SHP77 treated with DMSO at 0.1 percent for 48 hours (cell line): ENCODE measurements at regions not wholly inside any gene's neighbourhood (a gene's known extent, or its start where the extent isn't known, plus 50 kb on each side); places are given as distances from the start of the nearest gene placed in this dataset.
A peak's percentile ranks its signal among the peaks of the same experiment; 100 is the strongest.

Experiments
- DNase-seq: peaks from one replicate; lab custom pipeline; 2025; lab: John Stamatoyannopoulos, UW

GRCh38 chr7:10122551-10123100, 851.0 kb upstream of the PHF14 start:
- DNase-seq: peak; percentile 80

DNA sequence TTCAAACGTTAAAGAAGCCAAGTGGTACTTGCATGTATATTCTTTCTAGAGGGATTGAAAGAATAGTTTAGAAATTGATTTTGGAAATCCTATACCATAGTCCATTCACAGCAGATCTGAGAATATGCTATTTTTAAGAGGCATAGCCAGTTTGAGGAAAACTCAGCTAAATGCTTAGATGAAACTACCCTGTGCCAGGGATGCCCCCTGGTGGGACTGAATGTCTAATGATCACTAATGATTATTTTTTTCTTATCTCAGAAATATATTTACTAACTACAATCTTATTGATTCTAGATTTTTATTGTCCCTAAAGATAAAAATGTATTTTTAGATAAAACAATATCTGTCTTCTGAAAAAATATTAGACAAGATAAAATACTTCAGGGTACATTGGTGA, 844.9 kb upstream of the PHF14 start:
- DNase-seq: no peak

DNA sequence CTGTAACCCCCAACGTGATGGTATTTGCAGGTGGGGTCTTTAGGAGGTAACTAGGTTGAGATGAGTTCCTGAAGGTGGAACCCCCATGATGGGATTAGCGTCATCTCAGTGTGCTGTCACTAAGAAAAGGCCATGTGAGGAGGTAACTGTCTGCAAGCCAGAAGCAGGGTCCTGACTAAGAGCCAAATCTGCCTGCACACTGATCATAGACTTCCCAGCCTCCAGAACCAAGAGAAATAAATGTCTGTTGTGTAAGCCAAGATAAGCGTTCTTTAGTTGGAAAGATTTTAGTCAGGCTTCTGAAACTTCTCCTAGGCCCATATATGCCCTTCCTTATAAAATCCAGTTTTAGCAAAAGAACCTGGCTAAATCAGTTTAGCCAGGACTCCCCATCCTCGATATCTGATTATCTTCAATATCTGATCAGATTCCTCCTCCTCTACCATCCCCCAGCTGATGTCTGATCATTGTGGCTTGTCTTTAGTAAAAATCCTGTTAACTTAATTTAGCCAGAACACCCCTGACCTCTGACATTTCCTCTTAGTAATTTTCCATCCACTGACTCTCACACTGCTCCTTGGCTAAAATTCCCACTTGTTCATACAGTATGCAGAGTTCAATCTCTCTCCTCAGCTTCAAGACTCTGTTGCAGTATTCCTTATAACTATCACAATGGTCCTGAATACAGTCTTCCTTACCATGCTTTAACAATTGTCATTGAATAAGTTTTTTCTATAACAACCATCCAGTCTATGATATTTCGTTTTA, 835.4 kb upstream of the PHF14 start:
- no peak for DNase-seq

DNA sequence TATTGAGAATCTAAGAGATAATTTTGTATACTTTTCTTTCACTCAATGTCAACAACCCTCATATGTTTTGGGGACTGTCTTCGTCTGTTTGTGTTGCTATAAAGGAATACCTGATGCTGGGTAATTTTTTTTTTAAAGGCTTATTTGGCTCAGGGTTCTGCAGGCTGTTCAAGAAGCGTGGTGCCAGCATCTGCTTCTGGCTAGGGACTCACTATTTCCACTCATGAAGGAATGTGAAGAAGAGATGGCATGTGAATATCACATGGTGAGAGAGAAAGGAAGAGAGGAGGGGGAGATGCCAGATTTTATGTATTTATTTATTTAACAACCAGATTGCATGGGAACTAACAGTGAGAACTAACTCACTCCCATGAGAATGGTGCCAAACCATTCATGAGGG, 827.4 kb upstream of the PHF14 start:
- DNase-seq: no peak

DNA sequence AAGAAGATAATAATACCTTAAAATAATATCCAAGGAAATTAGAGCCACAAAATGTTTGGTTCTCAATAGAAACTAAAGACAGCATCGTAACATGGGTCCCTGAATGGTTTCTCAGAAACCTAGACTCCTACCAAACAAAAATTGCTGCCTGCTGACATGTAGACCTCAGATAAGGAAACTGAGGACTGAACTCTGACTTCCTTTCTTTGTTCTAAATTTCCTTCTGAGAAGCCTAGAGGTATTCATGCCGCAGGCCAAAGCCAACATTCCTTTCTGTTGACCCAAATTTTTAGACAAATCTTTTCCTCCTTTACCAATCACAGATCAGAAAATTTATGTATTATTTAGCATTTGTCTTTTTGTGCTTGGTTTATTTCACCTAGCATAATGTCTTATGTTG, 816.7 kb upstream of the PHF14 start:
- DNase-seq: no peak

- DNase-seq: peak; percentile 99
Measured at GRCh38 chr7:10181996-10182395, 791.7 kb upstream of the PHF14 start.

DNA sequence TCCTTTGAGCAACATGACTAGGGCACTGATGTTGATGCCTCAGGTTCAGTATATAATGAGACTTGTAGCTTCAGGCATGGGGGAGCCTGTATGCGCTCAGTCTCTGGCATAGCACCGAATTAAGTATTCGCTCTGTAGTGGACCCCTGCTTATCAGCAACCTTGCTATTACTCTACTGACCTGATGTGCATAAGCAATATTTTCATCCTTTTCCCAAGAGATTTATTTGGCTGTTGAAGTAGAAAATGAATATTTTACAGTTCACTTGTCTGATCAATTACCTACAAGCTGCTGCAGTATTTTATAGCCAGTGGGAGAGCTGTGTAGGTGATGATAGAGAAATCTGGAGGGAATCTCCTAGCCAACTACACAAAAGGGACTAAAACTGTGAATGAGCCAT, 781.6 kb upstream of the PHF14 start:
- no peak for DNase-seq

GRCh38 chr7:10205696-10206095, 768.0 kb upstream of the PHF14 start:
- DNase-seq: no peak

- DNase-seq: no peak
Measured at GRCh38 chr7:10210000-10210399, 763.7 kb upstream of the PHF14 start.

DNA sequence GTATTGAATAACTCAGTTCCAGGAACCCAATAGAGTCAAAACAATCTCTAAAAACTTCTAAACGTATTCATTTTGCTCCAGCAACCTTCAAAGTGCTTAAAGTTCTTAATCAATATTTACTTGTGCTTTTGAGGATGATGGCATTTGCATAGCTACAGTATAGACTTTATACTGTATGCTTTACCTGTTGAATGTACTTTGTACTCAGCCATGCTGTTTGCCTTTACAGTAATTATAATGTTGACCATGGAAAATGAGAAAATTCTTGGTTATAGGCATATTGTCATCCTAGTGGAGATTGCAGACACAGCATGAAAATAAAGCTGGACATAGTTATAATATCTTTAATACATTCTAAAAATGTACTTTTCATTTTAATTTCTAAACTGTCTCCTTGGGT, 762.7 kb upstream of the PHF14 start:
- no peak for DNase-seq

DNA sequence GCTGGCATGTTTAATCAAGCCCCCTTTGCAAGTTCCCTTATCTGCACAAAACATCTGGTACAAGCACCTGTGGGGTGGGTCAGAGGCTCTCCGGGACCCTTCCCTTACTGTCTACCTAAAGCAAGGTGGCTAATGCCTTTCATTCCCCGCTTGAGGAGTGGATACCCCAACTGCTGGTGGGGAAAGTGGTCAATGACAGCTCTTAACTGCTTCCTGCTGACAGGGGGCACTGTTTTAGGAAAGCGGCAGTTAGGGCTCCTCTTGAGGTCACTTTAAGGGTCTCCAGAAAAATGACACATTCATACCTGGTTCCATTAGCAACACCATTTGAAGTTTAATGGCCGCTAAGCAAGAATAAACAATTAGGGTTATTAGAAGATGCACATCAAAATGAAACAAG, 761.8 kb upstream of the PHF14 start:
- DNase-seq: no peak

- no peak for DNase-seq
Measured at GRCh38 chr7:10212649-10213048, 761.0 kb upstream of the PHF14 start.

DNA sequence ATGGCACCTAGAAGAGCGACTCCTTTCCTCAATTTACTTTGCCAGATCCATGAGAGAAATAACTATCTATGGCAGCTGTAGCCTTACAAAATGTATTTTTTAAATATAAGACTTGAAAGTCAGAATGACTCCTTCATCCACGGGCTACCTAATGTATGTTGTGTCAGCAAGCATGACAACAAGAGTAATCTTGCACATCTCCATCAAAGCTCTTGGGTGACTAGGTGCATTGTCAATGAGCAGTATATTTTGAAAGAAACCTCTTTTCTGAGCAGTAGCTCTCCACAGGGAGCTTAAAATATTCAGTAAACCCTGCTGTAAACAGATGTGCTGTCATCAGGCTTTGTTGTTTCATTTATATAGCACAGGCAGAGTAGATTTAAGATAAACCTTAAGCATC, 757.2 kb upstream of the PHF14 start:
- no peak for DNase-seq

GRCh38 chr7:10221084-10221483, 752.6 kb upstream of the PHF14 start:
- no peak for DNase-seq

GRCh38 chr7:10222976-10223375, 750.7 kb upstream of the PHF14 start:
- no peak for DNase-seq

DNA sequence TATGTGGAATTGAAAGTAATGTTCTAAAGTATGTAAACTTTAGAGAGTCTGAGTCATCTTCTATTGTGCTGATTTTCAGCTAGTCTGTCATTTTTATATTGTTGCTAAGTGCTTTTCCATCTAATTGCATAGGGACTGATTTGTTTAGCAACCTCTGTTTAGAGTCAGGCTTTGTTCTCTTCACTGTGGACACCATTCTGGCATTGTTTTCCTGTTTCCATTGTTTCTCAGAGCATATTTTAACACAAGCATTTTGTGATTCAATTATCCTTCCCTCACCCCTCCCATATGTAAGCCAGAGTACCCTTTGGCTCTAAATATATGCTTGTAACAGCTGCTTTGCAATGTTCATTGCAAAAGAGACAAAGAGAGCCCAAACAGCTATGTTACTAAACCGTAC, 748.4 kb upstream of the PHF14 start:
- no peak for DNase-seq

DNA sequence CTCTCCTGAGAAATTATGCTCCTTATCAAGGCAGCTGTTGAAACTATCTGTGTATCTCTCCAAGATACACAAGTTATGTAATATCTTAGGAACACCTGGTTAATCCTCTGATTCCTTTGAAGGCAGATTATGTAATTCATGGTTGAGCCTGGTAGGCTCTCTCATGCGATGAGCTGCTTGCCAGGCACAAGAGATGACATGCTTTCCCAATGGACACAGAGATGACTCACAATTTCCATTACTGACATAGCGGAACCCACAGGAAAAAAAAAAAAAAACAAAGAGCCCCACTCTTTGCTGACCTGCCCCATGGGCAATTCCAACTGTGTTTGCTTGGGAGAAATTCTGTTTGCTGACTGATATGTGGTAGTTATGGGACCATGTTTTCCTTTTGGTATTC, 736.4 kb upstream of the PHF14 start:
- DNase-seq: no peak

DNA sequence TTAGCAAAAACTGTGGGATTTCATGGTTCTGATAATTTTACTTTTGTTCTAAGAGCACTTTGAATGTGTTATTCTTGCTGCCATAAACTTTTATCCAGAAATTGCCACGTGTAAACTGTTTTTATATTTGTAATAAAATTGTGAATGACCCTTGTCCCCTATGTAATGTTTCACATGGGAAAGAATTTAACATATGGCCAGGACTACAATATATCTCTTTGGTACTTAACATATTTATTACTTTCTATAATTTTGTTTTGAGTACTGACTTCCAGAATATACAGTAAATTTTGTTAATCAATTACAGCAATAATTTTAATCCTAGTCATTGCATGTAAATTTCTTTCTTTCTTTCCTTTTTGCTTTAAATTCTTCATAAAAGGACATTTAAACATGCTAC, 735.0 kb upstream of the PHF14 start:
- DNase-seq: no peak

DNA sequence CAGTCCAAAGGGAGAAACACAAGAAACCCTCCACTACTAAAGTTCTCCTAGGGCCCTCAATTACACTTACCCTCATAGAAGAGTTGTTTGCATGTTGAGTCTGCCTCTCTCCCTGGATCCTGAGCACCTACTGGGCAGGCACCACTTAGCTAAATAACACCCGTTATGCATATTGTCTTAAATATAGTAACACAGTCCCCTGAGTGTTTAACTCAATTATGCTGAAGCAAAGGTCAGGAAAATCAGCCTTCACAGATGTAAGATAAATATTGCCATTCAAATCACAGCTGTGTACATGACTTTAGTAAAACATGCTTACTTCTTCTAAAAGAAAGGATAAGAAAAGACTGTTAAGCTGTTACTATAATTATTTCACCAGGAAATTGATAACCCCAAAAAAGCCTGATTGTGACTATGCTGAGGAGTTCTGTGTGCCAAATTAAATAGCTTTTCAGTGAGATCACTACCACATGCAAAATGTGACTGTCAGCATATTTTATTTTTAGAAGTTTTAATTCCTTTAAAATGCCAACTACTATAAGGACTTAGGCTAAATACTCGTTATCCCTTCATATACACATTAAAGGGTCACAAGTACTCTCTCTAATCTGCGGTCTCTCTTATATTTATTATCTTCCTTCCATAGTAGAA, 733.9 kb upstream of the PHF14 start:
- no peak for DNase-seq

DNA sequence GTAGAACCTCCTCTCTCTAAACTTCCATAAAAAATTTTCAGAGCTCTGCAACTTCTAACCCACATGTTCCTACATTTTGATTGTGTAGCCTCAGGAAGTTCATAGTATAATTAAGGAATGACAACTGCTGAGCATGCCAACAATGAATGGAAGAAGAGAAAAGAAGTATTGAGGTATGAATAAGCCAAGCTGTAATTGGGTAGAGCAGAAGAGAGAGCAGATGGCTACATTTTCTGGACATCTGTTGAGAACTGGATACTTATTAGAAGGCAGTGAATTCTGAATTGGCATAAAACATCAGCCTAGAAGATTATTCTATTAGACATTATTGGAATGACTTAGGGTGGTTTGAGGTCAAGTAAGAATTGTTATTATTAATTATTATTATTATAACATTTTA, 728.3 kb upstream of the PHF14 start:
- no peak for DNase-seq

- DNase-seq: no peak
Measured at GRCh38 chr7:10257438-10257837, 716.2 kb upstream of the PHF14 start.

GRCh38 chr7:10266976-10267375, 706.7 kb upstream of the PHF14 start:
- no peak for DNase-seq

DNA sequence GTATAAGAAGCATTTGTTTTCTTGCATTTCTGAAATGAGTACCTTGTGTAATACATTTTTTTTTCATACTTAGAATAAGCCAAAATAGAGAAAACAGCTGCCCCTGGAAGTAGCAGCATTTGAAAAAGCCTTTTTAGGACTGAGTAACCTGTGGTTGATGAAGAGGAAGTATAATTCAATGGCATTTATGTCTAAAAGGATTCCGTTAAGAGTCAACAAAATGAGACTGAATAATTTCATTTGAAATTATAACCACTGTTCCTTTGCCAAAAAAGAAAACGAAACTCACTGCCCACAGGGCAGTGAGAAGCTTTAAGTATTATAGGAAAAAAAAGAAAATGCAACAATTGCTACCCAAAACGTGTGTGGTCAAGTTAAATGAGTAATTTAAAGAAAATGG, 705.6 kb upstream of the PHF14 start:
- no peak for DNase-seq

- no peak for DNase-seq
Measured at GRCh38 chr7:10282909-10283308, 690.8 kb upstream of the PHF14 start.
